Stimulated activated naive CD4-positive, alpha-beta T cell treated with Interleukin-2 at 50 U/mL for 16 hours (primary cell): ENCODE measurements at regions not wholly inside any gene's neighbourhood (a gene's known extent, or its start where the extent isn't known, plus 50 kb on each side); places are given as distances from the start of the nearest gene placed in this dataset.

Experiments
- DNase-seq: peaks from one replicate; lab custom pipeline; 2025; lab: John Stamatoyannopoulos, UW

DNA sequence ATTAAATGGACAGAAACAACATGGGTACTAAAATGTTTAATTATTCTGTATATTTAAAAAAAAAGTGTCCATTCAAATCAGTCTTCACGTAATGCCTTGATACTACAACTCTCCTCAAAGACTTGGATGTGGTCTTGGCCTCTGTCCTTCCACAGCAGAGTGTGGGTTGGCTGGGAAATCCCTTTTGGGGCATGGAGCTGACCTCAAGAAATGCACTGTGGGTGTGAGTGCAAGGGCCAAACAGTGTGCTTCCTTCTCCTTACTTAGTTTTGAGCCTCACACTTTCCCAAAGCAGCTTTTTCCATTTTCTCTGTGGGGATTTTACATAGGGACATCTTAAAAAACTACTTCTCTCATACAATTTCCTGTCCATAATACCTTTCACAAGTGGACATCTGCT lies 607.4 kb downstream of the EFNB2 start:
- DNase-seq = no peak

DNA sequence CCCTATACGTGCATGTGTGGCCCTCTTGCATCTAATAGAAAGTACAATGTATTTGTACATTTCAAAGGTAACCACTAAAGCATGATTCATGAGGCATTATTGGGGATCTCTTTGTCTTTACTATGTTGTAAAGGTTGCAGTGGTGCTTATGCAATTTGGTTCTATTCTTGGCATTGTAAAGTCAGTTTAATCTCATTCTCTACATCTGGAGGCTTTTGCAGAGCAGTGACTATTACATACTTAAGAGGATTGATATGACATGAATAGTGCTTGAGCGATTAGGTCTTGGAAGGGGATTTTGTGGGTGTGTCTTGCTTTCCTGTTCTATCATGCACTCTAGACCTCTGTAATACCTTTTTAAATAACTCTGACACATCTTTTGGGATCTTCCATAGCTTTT lies 610.0 kb downstream of the EFNB2 start:
- DNase-seq = no peak

DNA sequence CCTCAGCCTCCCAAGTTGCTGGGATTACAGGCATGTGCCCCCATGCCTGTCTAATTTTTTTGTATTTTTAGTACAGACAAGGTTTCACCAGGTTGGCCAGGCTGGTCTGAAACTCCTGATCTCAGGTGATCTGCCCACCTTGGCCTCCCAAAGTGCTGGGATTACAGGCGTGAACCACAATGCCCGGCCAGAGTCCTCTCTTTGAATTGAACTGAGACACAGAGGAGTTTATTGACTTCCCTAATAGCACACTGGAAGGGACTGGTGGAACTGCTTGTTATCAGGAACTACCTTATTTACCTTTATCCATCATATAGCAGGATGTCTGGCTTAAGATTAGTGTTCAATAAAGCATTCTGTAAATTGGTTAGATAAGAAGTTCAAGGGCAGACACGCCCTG lies 613.8 kb downstream of the EFNB2 start:
- no peak for DNase-seq

DNA sequence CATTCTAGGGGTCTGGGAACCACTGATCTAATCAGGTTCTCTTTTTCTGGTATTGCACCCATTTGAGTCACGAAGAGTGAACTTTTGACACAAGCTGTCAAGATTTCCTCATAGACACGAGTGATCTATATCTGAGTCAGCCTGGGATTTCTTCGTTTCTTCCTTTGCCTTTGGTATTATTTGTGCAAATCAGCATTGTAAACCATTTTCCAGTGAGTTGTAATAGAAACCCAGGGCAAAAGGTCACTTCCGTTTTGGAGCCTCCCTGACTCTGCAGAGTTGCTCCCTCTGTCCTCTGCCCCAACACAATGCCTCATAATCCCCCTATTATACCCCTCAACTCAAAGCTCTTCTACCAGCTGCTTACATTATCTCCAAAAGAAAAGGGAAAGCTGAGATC lies 615.1 kb downstream of the EFNB2 start:
- DNase-seq = no peak

DNA sequence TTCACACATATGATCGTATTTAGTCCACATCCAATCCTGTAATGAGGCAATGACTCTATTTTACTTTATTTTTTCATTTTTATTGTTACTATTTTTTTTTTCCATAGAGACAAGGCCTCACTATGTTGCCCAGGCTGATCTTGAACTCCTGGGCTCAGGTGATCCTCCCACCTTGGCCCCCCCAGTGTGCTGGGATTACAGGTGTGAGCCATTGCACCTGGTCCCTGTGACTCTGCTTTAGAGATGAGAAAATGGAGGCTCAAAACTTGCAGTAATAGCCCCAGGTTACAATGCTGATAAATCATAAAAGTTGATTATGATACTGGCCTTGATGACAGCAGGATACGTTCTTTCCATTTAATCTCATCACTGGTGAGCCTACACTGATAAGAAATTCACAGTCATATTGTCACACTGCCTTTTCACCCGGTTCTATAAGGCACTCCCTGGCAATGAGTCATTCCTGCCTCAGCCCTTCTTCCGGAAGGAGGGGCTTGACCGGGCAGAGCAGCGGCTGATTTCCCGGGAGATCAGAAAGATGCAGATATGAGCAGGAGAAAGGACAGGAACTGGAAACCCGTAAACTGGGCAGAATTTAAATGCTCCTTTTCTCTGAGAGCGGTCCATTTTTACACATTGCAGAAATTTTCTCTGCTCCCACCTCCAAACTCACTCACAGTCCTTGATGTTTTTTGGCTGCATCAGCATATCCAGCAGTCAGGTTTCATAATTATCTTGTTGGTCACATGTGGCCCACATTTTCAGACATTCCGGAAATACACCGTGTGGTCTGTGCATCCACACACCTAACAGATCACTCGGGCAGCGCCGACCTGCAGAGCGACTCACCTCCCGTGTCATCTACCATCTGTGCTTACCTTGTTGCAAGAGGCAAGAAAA lies 616.4 kb downstream of the EFNB2 start:
- DNase-seq = no peak

DNA sequence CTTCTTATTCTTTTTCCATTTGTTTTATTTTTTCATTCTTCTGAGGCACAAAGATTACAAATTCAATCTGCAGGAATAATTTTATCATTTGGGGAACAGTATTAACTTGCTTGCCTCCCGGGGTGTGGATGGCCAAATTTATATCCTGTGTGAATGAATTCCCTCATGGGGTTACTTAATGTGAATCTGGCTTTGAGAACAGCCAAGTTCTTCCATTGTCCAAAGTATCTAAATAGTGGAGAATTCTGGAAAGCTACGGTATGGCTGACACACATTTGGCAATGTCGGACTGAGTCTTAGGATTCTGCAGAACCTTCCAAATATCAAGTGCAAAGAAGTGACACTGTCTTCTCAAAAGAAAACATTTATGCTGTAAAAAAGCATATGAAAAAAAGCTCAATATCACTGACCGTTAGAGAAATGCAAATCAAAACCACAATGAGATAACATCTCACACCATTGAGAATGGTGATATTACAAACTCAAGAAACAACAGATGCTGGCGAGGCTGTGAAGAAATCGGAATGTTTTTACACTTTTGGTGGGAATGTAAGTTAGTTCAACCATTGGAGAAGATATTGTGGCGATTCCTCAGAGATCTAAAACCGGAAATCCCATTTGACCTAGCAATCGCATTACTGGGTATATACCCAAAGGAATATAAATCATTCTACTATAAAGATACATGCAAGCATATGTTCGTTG lies 620.2 kb downstream of the EFNB2 start:
- DNase-seq = no peak

DNA sequence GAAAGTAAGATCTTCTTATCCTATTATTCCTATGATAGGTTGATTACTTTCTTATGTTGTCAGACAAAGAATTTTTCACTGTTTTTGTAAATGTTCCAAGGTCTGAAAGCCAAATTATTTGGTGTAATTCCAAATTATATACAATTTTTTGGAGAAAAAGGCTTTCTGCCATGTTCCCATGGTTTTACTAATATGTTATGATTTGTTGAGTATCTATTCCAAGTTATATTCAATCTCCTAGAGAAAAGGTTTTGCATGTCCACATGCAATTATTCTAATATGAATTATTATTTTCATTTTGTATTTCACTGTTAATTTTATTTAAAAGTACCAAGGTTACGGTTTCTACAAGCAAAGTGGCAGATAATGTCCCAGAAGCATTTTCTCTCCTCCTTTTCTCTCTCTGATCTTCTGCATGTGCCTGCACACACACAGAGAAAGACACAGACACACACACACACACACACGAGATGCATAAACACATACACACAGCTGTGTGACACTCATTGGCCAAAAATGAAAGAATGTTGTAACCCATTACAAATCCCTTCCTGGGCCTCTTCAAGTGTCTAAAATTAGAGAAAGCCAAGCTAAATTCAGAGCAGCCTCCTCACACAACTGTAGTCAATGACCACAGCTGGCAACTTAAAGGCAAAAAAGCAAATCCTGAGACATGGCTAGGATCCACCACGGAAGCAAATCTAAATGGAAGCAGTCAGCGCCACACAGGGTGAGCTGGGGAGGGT lies 621.0 kb downstream of the EFNB2 start:
- no peak for DNase-seq

DNA sequence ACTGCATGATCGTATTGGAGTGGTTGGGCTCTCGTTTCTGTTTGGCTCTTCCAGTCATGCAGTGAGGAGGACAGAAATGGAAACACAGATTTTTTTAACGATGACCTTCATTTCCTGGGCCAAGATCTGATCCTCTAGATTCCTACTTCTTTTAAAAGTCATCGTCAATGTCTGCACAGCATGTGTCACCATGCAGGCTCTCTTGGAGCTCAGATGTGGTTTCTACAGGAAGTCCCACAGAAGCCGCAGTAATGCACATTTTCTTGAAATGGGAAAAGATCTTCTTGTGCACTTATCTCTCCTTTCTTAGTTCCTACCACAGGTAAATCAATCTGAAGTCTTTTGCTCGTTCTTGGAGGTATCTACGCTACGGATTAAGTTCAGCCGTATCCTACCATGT lies 626.9 kb downstream of the EFNB2 start:
- no peak for DNase-seq

DNA sequence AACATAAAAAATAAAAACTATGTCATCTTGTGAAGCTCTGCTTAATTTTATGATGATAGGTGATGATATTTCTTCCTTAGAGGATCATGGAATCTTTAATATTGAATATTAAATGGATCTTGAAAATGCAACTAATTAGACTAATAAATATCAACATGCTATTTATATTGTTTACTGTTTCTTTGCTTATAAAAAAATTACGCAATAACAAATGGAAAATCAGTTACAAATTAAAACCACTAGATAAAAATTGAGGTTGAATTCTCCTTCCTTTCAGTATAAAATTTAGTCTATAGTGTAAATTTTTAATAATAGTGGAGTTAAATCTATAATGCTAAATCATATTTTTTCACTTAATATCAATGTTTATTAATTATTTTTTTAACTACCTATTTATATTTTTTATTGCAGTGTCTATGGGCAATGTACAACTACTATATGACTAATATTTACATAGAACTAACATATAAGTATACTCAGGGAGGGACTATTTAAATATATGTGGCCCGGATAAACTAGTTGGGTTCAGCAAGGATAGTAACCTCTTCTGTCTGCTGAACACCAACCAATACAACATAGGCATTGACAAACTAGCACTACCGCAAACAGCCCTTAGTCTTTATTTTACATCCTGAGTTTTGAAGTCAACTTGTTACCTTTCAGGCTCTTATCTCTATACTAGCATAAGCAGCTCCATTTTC lies 628.0 kb downstream of the EFNB2 start:
- no peak for DNase-seq

DNA sequence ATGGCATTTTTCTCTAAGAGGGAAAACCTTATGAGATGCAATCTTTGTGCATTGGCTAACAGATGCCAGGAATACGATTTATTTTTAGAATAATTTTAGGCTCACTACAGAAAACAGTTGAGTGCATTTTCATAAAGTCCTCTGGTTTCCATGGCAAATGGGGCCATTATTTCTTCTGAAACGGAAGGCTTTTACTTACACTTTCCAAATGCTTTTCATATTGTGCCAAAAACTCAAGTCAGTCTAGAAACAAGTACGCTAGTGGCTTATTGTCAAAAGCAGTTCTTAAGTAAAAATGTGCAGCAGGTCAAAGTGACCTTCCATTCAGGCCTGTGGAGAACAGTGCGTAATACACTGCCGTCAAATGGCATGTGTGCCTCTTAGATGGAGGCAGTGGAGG lies 628.7 kb downstream of the EFNB2 start:
- no peak for DNase-seq

DNA sequence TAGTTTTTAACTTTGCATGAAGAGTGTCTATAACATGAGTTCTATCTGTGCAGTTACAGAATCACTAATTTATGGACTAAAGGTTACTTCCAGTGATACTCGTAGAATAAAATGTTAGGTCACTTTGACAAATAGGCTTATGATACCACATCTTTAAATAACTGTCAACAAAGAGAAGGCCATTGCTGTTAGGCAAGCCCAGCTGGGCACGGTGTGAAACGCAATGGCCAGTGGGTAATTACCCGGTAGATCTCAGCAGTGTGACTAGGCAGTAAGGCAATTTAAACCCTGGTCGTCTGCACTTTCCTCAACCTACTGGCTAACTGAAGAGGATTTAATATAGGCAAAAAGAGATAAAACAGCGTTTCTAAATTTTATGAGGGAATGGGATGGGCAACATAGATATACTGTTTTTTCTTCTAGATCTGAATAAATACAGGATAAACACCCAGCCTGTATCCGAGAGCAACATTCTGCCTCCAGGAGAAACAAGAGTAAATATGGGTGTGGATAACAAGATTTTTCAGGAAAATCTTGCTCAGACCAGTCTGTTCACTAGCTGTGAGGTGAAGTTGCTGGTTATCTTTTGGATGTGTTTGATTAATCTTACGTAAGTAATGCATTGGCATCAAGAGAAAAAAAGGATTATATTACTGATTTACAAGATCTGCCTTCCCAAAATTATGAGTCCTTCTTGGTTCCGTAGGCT lies 631.3 kb downstream of the EFNB2 start:
- DNase-seq = no peak

DNA sequence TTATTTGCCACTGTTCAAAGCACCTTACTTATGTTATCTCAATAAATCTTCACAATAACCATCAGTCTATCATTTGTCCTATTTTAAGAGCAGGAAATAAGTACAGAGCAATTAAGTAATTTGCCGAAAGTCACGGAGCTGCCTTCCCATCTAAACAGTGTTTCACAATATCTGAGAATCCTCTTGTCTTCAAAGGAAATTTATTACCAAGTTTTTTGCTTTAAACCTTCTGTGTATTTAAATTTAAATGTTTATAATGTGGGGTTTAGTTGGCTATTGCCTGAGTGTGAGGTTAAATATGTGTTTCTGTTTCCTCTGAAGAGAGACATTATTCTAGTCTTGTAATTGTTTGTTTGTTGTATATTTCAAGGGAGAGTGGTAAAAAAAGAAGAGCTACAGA lies 633.1 kb downstream of the EFNB2 start:
- no peak for DNase-seq

DNA sequence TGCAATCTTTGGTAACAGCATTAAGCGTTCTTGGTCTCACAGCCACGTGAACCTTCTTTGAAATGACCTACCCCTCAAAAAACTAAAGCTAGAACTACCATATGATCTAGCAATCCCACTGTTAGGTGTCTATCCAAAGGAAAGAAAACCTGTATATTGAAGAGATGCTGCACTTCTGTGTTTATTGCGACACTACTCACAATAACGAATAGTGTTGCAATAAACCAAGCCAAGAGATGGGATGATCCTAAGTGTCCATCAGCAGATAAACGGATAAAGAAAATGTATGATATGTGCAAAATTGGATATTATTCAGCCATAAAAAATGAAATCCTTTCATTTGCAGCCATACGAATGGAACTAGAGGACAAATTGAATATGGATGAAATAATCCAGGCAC lies 637.9 kb downstream of the EFNB2 start:
- DNase-seq = no peak

DNA sequence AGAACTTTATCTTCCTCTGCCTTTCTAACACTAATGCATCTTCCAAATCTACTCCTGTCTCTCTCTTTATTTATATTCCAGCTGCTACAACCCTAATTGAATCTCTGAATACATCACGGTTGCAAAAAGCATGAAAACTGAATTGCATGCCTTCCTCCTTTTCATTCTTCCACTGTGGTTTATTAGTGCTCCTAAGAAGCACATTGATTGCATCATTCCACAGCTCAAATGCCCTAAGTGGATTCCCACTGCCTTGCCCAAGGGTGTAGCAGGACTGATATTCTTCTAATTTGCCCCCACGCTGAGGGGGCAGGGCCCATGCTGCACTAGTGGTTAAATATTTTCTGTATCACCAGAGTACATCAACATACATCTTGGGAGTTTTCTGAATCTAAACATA lies 640.8 kb downstream of the EFNB2 start:
- DNase-seq = no peak

DNA sequence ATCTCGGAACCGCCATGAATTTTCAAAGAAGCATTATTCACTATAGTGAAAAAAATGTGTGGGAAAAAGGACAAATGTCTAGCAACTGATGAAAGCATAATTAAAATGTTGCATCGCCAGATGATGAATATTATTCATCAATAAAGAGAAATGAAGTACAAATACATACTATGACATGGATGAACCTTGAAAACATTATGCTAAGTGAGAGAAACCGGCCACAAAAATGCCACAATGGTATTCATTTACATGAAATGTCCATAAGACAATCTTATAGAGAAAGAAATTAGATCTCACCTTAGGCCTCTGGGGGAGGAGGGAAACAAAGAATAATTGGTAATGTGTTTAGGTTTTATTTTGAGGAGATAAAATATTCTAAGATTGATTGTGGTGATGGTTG lies 645.0 kb downstream of the EFNB2 start:
- no peak for DNase-seq

DNA sequence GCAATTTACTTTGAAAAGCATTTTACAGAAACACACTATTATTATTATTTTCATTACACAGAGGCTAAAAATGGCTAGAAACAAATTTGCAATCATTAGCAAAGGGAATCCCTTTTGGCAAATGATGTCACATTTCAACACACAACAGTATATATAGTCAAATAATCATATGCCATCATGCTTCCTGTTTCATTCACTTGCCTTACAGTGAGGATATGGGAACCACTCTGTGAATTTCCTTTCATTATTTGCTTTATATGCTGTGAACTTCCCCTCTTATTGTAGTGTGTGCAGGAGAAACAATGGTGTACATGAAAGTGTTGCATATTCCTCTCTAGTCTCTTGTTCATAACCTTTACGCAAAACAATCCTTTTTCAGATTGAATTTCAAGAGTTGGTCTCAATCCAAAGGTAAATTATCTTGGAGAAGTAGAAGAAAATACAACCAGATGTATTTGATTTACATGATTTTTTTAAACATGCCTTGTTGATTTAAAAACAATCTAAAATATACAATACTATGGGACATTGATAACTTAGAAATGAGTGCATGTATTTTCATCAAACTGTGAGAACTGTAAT lies 657.3 kb downstream of the EFNB2 start:
- no peak for DNase-seq

DNA sequence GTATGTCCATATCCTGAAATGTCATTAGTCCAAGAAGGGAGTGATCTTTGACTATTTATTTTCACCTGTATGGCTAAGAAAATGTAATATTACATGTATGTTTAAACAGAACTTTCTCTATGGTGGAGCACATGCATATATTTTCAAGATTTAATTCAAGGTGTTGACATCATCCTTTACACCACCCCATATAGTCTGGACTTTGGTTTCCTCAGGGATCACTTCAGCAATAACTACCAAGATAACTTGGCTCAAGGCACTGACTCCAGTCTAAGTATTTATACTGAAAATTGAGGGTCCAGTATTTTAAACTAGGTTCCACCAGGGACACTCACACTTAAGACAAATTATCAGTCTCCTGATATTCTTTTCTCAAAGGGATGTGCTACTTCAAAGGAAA lies 660.6 kb downstream of the EFNB2 start:
- no peak for DNase-seq

DNA sequence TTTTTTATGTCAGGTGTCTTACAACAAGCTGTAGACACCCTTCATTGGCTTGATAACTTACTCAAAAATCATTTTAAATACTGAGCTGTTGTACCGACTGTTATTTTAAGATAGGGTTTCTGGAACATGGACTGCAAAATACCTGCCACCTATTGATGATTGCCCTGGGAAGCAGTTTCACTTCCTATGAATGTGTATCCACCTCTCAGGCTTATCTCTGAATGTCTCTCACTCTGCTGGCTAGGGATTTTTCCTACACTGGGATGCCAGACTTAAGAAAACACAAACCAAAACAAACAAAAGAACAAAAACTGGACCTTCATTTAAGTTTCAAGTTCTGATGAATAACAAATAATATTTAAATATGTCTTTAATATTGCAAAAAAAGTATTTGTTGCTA lies 663.7 kb downstream of the EFNB2 start:
- DNase-seq = no peak

DNA sequence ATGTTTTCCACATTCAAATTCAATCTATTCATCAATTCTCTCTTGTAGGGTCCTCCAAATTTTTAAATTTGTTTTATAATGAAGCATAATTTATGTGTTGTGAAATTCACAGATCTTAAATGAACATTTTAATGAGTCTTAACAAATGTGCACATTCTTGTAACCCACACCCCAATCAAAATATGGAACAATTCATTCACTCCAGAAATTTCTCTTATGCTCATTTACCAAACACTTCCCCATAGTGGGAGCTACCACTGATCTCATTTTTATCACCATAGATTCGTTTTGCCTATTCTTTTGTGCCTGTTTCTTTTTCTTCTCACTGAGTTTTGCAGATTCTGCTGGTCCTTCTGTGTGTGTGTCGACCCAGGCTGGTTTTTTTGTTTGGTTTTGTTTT lies 664.1 kb downstream of the EFNB2 start:
- DNase-seq = no peak

DNA sequence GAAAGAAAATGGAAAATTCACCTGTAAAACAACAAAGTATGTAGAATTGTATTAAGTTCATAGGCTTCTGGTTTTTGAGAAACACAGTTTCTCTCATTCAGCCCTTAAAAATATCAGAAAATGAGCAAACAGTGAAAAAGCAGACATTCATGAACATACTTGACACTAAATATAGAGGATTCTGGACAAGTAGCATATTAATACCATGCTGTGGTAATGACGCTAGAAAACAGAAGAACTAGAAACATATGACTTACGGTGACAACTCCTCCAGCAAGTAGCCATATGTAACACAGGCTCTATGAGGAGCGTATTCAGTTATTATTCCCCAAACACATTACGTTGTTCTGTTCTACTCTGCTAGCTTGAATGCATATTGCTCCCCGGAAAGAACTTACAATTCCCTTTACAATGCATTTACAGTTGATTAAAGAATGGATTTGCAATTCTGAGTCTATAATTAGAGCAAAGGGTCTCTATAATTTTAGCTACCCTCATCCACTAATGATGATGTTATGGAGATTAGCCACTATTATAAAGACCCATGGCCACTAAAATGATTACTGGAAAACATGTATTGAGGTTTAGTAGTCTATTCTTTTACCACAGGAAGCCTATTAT lies 672.1 kb downstream of the EFNB2 start:
- DNase-seq = no peak

DNA sequence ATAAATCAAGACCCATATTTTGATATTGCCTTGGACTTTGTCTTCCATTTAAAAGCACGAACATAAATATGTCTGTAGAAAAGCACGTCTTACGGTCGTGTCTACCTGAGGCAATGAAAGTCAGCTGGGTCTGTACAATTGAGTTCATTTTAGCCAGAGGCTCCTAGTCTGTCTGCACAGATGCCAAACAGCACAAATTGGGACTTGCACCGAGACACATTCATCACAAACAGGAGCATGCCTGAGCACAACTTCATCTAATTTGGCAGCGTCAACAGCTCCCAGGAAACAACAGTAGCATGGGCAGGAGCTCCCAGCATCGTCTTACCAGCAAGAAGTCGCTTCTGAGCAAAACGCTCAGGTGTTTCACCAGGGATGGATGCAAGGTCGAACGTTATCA lies 687.0 kb downstream of the EFNB2 start:
- DNase-seq = no peak
